Upper lobe of left lung (tissue), 6 donors: ENCODE measurements at regions not wholly inside any gene's neighbourhood (a gene's known extent, or its start where the extent isn't known, plus 50 kb on each side); places are given as distances from the start of the nearest gene placed in this dataset.
"Not testable (repeated sequence)": the region's sequence is repeated elsewhere in the genome, so short reads cannot be mapped to it uniquely, and the experiment has no call there.

ENCODE experiments used
- ATAC-seq, 2 donors: fragments of 200-7000 bp; cut with Tn5 transposase; one replicate each; pipeline ENCODE4 v1.9.1; 2022; ENCODE audit warnings: mild to moderate bottlenecking in 2 of 2, moderate library complexity in 2 of 2; ENCODE audit not compliant: low FRiP score in 2 of 2
- DNase-seq, 2 donors: peaks; one replicate each; pipeline ENCODE4 v3.0.0-alpha.2; 2019 to 2020
- H3K27ac ChIP-seq, 4 donors: fragments of 200-600 bp; sonication (generic); one replicate each; pipeline ENCODE4 v1.5.1; 2016 to 2019
- H3K27me3 ChIP-seq, 4 donors: fragments of 200-600 bp; sonication (generic); one replicate each; pipeline ENCODE4 v1.5.1; 2017 to 2019
- H3K36me3 ChIP-seq, 4 donors: fragments of 200-600 bp; sonication (generic); one replicate each; pipeline ENCODE4 v1.5.1; 2016 to 2019
- H3K4me1 ChIP-seq, 4 donors: fragments of 200-600 bp; sonication (generic); one replicate each; pipeline ENCODE4 v1.5.1; 2018 to 2019
- H3K4me3 ChIP-seq, 4 donors: fragments of 200-600 bp; sonication (generic); one replicate each; pipeline ENCODE4 v1.5.1; 2017 to 2019; ENCODE audit warnings: mild to moderate bottlenecking in 2 of 4, moderate library complexity in 1 of 4
- H3K9me3 ChIP-seq, 4 donors: fragments of 200-600 bp; sonication (generic); one replicate each; pipeline ENCODE4 v1.5.1; 2018 to 2019
- EP300 ChIP-seq, 4 donors: sonication (generic); formaldehyde crosslinking; IDR thresholded peaks; one replicate each; pipeline ENCODE4 v1.5.1; 2017; ENCODE audit warnings: antibody characterized with exemption in 4 of 4, control low read depth in 2 of 4
- POLR2A ChIP-seq, 4 donors: fragments of 450-650 bp; IDR thresholded peaks; one replicate each; pipeline ENCODE4 v1.5.1; 2016 to 2017; ENCODE audit warnings: antibody characterized with exemption in 4 of 4, mild to moderate bottlenecking in 2 of 4
- POLR2AphosphoS5 ChIP-seq, 2 donors: sonication (generic); formaldehyde crosslinking; IDR thresholded peaks; one replicate each; pipeline ENCODE4 v1.5.1; 2017; ENCODE audit warnings: antibody characterized with exemption in 2 of 2
- WGBS, 2 donors: methylation state at CpG; one replicate each; pipeline ENCODE4 v1.1.5; 2017 to 2018; 5-methylcytosine and 5-hydroxymethylcytosine counted together
- TF ChIP-seq, protein P1 (sequence below), 6 experiments: fragments of 450-650 bp in 4 of 6; fragments of 200-600 bp in 2 of 6; sonication (generic) in 2 of 6; IDR thresholded peaks; one replicate each; pipeline ENCODE4 v1.5.1; 2016 to 2019; ENCODE audit warnings: antibody characterized with exemption in 6 of 6
- donor health status: DM: no; HTN: no; CAD: no; lungs with moderate emphysema.
- donor health status: DM: no; HTN: yes; CAD: no; lungs with severe emphysema.

DNA sequence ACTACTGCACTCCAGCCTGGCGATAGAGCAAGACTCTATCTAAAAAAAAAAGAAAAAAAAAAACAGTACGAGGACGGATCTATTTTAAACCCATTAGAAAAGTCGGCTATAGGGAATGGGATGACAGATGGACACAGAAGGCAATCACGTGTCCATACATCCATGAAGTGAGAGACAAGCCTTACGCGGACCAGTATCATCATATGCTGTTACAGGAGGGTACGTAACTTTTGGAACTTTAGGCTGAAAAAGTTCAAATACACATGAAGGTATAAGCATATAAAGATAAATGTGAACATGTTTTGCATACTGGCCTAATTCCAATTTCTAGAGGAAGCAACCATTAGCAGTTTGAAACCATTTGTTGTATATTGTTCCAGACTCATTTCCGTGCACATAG lies 109.8 kb upstream of the EXOC2 start:
- 50 to 65% methylated on average over 9 of the region's 9 CpGs for WGBS, 2 donors
- Histone ChIP-seq H3K9me3 (no peaks in the 10 kb centered on the region), H3K4me3 (no peak overlapping the region), H3K27ac (no peak overlapping the region), H3K36me3 (no peaks in the 10 kb centered on the region), H3K4me1 (peaks cover 0 to 8% (median 0%) of the 10 kb centered on the region in 4 donors), H3K27me3 (no peaks in the 10 kb centered on the region)
- DNase-seq: no peak
- TF ChIP-seq EP300 (IDR thresholded peaks at IDR 0.05): no peak
- TF ChIP-seq POLR2A (IDR thresholded peaks at IDR 0.05): no peak
- no peak for TF ChIP-seq POLR2AphosphoS5 (IDR thresholded peaks at IDR 0.05)
- no peak for ATAC-seq

- not testable (repeated sequence) for H3K27ac ChIP-seq, ATAC-seq, H3K27me3 ChIP-seq, H3K4me3 ChIP-seq, H3K9me3 ChIP-seq, H3K4me1 ChIP-seq, H3K36me3 ChIP-seq, DNase-seq
- WGBS, 2 donors: 85 to 86% methylated on average over 10 of the region's 10 CpGs
Observed at GRCh38 chr6:802223-802622, 109.3 kb upstream of the EXOC2 start.

GRCh38 chr6:799769-800168 lies 106.8 kb upstream of the EXOC2 start:
- no peaks in the 10 kb centered on the region for H3K27me3 ChIP-seq
- no peaks in the 10 kb centered on the region for H3K9me3 ChIP-seq
- no peak for DNase-seq
- no peak for ATAC-seq
- no peak overlapping the region for H3K27ac ChIP-seq
- no peaks in the 10 kb centered on the region for H3K36me3 ChIP-seq
- peaks cover 0 to 8% (median 0%) of the 10 kb centered on the region in 4 donors for H3K4me1 ChIP-seq
- no peak for TF ChIP-seq EP300 (IDR thresholded peaks at IDR 0.05)
- no peak for TF ChIP-seq POLR2AphosphoS5 (IDR thresholded peaks at IDR 0.05)
- no peak for TF ChIP-seq POLR2A (IDR thresholded peaks at IDR 0.05)
- TF ChIP-seq, protein P1, sequence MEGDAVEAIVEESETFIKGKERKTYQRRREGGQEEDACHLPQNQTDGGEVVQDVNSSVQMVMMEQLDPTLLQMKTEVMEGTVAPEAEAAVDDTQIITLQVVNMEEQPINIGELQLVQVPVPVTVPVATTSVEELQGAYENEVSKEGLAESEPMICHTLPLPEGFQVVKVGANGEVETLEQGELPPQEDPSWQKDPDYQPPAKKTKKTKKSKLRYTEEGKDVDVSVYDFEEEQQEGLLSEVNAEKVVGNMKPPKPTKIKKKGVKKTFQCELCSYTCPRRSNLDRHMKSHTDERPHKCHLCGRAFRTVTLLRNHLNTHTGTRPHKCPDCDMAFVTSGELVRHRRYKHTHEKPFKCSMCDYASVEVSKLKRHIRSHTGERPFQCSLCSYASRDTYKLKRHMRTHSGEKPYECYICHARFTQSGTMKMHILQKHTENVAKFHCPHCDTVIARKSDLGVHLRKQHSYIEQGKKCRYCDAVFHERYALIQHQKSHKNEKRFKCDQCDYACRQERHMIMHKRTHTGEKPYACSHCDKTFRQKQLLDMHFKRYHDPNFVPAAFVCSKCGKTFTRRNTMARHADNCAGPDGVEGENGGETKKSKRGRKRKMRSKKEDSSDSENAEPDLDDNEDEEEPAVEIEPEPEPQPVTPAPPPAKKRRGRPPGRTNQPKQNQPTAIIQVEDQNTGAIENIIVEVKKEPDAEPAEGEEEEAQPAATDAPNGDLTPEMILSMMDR (IDR thresholded peaks at IDR 0.05): no peak
- WGBS, 2 donors: 83 to 93% methylated on average over 5 to 6 of the region's 6 CpGs
- no peak overlapping the region for H3K4me3 ChIP-seq

DNA sequence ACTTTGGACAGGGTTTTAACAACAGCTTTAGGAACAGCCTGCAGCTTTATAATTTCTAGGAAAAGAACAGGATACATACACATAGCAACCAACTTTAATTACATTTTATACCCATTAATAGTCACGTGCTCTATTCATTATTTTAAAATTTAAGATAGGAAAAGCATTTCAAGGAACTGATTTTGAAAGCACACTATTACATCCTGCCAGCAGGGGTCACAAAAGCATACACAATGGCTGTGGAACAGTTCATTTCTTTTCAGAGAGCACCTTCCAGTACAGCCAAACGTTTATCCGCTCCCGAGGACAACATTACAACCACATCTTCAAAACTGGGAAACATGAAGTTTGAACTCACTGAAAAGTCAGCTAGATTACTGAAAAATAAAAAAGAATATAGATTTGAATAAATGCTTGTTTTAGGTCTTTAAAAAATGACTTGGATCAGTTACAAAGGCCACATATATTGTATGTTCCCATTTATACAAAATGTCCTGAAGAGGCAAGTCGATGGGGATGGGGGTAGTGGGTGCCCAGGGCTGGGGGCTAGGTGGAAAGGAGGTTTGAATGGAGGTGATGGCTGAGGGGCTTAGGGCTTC lies 104.6 kb upstream of the EXOC2 start:
- WGBS, 2 donors: 10 to 11% methylated on average over 5 of the region's 5 CpGs

DNA sequence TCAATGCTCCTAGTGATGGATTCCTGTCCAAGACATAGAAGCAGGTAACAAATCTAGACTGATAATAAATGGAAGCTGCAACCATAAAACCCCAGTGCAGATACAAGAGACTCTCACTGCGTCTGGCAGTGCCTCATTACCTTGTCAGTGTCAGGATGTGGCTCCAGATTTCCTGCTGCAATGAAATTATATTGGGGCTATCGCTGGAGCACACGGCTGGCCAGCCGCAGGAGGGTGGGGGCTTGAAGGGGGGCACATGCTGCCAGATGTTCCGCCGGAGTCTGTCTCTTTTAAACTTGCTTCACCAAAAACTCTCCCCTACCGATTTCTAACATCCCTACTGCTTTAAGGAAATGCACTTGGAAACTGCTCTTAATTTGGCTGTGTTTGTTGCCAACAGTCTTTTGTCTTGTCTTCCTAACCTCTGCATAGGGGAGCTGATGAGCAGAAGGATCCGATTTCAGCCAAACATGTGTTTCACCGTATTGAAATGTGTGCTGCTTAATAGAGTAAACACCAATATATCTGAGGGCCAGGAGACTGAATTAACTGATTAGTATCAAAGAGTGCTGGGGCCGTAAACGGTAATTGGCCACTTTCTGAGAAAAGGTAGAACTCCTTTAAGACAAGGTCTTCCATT lies 102.2 kb upstream of the EXOC2 start:
- DNase-seq (no peak), ATAC-seq (no peak)
- Histone ChIP-seq H3K27me3 (peaks cover 0 to 2% (median 0%) of the 10 kb centered on the region in 4 donors), H3K9me3 (no peaks in the 10 kb centered on the region), H3K4me1 (no peaks in the 10 kb centered on the region), H3K27ac (no peak overlapping the region), H3K4me3 (no peak overlapping the region), H3K36me3 (no peaks in the 10 kb centered on the region)
- TF ChIP-seq, protein P1 (IDR thresholded peaks at IDR 0.05): no peak
- TF ChIP-seq POLR2AphosphoS5 (IDR thresholded peaks at IDR 0.05) (no peak), EP300 (IDR thresholded peaks at IDR 0.05) (no peak), POLR2A (IDR thresholded peaks at IDR 0.05) (no peak)
- WGBS, 2 donors: 36 to 37% methylated on average over 11 of the region's 11 CpGs

More for the DNA sequence above, 104.6 kb upstream of the EXOC2 start:
- DNase-seq (no peak), ATAC-seq (peak in 1 of 2 donors; percentile 75)
- peaks cover 0 to 5% (median 0%) of the 10 kb centered on the region in 4 donors for H3K4me1 ChIP-seq
- no peaks in the 10 kb centered on the region for H3K9me3 ChIP-seq
- no peak overlapping the region for H3K27ac ChIP-seq
- peaks cover 0 to 2% (median 0%) of the 10 kb centered on the region in 4 donors for H3K27me3 ChIP-seq
- H3K36me3 ChIP-seq: no peaks in the 10 kb centered on the region
- no peak overlapping the region for H3K4me3 ChIP-seq
- TF ChIP-seq, protein P1 (IDR thresholded peaks at IDR 0.05): peak; percentile 50 to 84 (median 78)
- no peak for TF ChIP-seq POLR2AphosphoS5 (IDR thresholded peaks at IDR 0.05)

GRCh38 chr6:793261-793660 lies 100.3 kb upstream of the EXOC2 start:
- TF ChIP-seq, protein P1 (IDR thresholded peaks at IDR 0.05): no peak
- TF ChIP-seq EP300 (IDR thresholded peaks at IDR 0.05) (no peak), POLR2AphosphoS5 (IDR thresholded peaks at IDR 0.05) (no peak), POLR2A (IDR thresholded peaks at IDR 0.05) (no peak)
- DNase-seq: no peak

More at GRCh38 chr6:793261-793660, 100.3 kb upstream of the EXOC2 start:
- no peak overlapping the region for H3K4me3 ChIP-seq
- no peak for ATAC-seq
- WGBS, 2 donors: 65 to 70% methylated on average over 13 of the region's 13 CpGs
- no peaks in the 10 kb centered on the region for H3K4me1 ChIP-seq
- no peaks in the 10 kb centered on the region for H3K9me3 ChIP-seq
- no peak overlapping the region for H3K27ac ChIP-seq
- peaks cover 0 to 2% (median 0%) of the 10 kb centered on the region in 4 donors for H3K27me3 ChIP-seq
- H3K36me3 ChIP-seq: no peaks in the 10 kb centered on the region
